ENCODE measurements at regions not wholly inside any gene's neighbourhood (a gene's known extent, or its start where the extent isn't known, plus 50 kb on each side); places are given as distances from the start of the nearest gene placed in this dataset.

DNA sequence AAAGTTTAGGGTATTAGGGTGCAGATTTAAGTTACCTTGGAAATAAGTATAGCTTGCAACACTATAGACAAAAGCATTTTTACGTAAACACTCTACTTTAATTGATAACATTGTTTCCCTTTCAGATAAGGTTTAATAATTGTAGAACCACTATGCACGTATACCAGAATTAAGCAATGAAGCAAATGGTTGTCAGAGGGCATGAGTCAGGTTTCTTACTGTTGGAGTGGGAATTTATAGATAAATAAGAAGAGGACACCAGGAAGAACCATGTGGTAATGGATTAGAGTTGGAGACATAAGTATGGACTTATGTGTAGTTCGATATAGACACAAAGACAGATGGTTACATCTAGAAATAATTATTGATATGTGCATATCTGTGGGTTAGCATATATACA is 355.6 kb downstream of the ETV1 start:
- DNase-seq: no peak
- Histone ChIP-seq H3K27ac (no peak overlapping the region), H3K36me3 (no peaks in the 10 kb centered on the region), H3K9me3 (ENCODE audit: severe bottlenecking) (no peaks in the 10 kb centered on the region), H3K27me3 (ENCODE audit: insufficient read depth, low read depth, severe bottlenecking) (no peaks in the 10 kb centered on the region), H3K4me3 (ENCODE audit: low read depth, low read length) (no peak overlapping the region)
- TF ChIP-seq CTCF (IDR thresholded peaks at IDR 0.05; ENCODE audit: low read depth, low read length): no peak

- no peak for TF ChIP-seq CTCF (IDR thresholded peaks at IDR 0.05; ENCODE audit: low read depth, low read length)
- no peaks in the 10 kb centered on the region for H3K36me3 ChIP-seq
- no peaks in the 10 kb centered on the region for H3K27me3 ChIP-seq (ENCODE audit: insufficient read depth, low read depth, severe bottlenecking)
- H3K27ac ChIP-seq: no peak overlapping the region
- no peak overlapping the region for H3K4me3 ChIP-seq (ENCODE audit: low read depth, low read length)
- DNase-seq: no peak
- no peaks in the 10 kb centered on the region for H3K9me3 ChIP-seq (ENCODE audit: severe bottlenecking)
Observed at GRCh38 chr7:13639396-13639795, 350.1 kb downstream of the ETV1 start.

GRCh38 chr7:13641714-13642113 is 347.8 kb downstream of the ETV1 start:
- no peak for DNase-seq
- no peak for TF ChIP-seq CTCF (IDR thresholded peaks at IDR 0.05; ENCODE audit: low read depth, low read length)
- H3K36me3 ChIP-seq: no peaks in the 10 kb centered on the region
- no peak overlapping the region for H3K27ac ChIP-seq
- H3K4me3 ChIP-seq (ENCODE audit: low read depth, low read length): no peak overlapping the region
- no peaks in the 10 kb centered on the region for H3K27me3 ChIP-seq (ENCODE audit: insufficient read depth, low read depth, severe bottlenecking)
- no peaks in the 10 kb centered on the region for H3K9me3 ChIP-seq (ENCODE audit: severe bottlenecking)

DNA sequence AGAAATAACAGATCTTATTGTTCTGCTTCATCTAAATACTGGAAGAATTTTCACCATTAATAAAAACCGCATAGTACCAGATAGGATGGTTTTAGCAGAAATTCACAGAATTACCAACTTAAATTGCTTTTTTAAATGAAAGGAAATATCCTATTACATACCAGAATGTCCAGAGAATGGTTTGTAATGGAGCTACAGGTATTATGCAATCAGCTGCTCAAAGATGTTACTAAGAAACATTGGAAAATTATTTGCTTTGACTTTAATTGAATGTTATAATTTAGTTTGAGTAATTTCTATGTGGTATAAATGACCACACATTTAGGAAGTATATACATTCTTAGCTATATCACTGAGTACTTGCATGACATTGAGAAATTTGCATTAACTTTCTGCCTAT is 338.3 kb downstream of the ETV1 start:
- H3K27ac ChIP-seq: no peak overlapping the region
- no peak for TF ChIP-seq CTCF (IDR thresholded peaks at IDR 0.05; ENCODE audit: low read depth, low read length)

GRCh38 chr7:13656330-13656729 is 333.1 kb downstream of the ETV1 start:
- no peaks in the 10 kb centered on the region for H3K36me3 ChIP-seq
- H3K27me3 ChIP-seq (ENCODE audit: insufficient read depth, low read depth, severe bottlenecking): no peaks in the 10 kb centered on the region
- H3K4me3 ChIP-seq (ENCODE audit: low read depth, low read length): no peak overlapping the region
- no peak for DNase-seq
- H3K9me3 ChIP-seq (ENCODE audit: severe bottlenecking): no peaks in the 10 kb centered on the region
- TF ChIP-seq CTCF (IDR thresholded peaks at IDR 0.05; ENCODE audit: low read depth, low read length): no peak
- H3K27ac ChIP-seq: no peak overlapping the region

More for the DNA sequence above, 338.3 kb downstream of the ETV1 start:
- Histone ChIP-seq H3K4me3 (ENCODE audit: low read depth, low read length) (no peak overlapping the region), H3K36me3 (no peaks in the 10 kb centered on the region), H3K9me3 (ENCODE audit: severe bottlenecking) (no peaks in the 10 kb centered on the region), H3K27me3 (ENCODE audit: insufficient read depth, low read depth, severe bottlenecking) (no peaks in the 10 kb centered on the region)
- no peak for DNase-seq

DNA sequence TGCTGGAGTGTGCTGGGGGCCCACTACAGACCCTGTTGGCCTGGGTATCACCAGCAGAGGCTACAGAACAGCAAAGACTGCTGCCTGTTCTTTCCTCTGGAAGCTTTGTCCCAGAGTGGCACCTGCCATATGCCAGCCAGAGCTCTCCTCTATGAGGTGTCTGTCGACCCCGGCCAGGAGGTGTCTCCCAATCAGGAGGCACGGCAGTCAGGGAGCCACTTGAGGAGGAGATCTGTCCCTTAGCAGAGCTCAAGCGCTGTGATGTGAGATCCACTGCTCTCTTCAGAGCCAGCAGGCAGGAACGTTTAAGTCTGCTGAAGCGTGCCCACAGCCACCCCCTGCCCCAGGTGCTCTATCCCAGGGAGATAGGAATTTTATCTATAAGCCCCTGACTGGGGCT is 316.2 kb downstream of the ETV1 start:
- TF ChIP-seq CTCF (IDR thresholded peaks at IDR 0.05; ENCODE audit: low read depth, low read length): no peak
- H3K9me3 ChIP-seq (ENCODE audit: severe bottlenecking): no peaks in the 10 kb centered on the region
- H3K27me3 ChIP-seq (ENCODE audit: insufficient read depth, low read depth, severe bottlenecking): no peaks in the 10 kb centered on the region
- no peak overlapping the region for H3K27ac ChIP-seq
- H3K4me3 ChIP-seq (ENCODE audit: low read depth, low read length): no peak overlapping the region
- H3K36me3 ChIP-seq: no peaks in the 10 kb centered on the region
- DNase-seq: no peak

Data from WERI-Rb-1 (cell line).